ENCODE measurements at regions not wholly inside any gene's neighbourhood (a gene's known extent, or its start where the extent isn't known, plus 50 kb on each side); places are given as distances from the start of the nearest gene placed in this dataset.

DNA sequence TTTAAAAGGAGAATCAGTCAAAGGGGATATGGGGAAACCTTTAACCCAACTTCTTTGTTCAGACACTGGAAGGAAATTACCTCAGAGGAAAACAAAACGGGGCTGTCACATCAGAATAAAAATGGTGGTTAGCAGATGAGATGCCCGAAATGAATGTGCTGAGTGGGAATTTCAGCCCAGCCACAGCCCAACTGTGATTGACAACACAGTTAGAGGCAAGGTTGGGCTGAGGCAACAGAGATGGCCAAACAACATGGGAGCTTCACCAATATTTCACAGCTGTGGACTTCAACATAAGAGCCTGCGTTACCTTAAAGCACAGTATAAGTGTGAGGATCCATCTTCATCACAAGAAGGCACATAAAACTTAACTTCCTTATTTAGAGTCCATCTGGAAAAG is 133.5 kb upstream of the PTPRZ1 start:
- TF ChIP-seq, protein P1, sequence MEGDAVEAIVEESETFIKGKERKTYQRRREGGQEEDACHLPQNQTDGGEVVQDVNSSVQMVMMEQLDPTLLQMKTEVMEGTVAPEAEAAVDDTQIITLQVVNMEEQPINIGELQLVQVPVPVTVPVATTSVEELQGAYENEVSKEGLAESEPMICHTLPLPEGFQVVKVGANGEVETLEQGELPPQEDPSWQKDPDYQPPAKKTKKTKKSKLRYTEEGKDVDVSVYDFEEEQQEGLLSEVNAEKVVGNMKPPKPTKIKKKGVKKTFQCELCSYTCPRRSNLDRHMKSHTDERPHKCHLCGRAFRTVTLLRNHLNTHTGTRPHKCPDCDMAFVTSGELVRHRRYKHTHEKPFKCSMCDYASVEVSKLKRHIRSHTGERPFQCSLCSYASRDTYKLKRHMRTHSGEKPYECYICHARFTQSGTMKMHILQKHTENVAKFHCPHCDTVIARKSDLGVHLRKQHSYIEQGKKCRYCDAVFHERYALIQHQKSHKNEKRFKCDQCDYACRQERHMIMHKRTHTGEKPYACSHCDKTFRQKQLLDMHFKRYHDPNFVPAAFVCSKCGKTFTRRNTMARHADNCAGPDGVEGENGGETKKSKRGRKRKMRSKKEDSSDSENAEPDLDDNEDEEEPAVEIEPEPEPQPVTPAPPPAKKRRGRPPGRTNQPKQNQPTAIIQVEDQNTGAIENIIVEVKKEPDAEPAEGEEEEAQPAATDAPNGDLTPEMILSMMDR (IDR thresholded peaks at IDR 0.05), result no peak
- no peak for TF ChIP-seq POLR2A (IDR thresholded peaks at IDR 0.05)
- TF ChIP-seq POLR2AphosphoS5 (IDR thresholded peaks at IDR 0.05), result no peak

Data from breast epithelium (tissue), 3 donors.